ENCODE measurements at regions not wholly inside any gene's neighbourhood (a gene's known extent, or its start where the extent isn't known, plus 50 kb on each side); places are given as distances from the start of the nearest gene placed in this dataset.

- ATAC-seq (no peak), DNase-seq (no peak)
- H3K27me3 ChIP-seq, result no peaks in the 10 kb centered on the region
- no peak overlapping the region for H3K27ac ChIP-seq
- intact Hi-C loops (cut with DNase I; ENCODE audit: low total_unique reads), result no loop called here
- H3K4me1 ChIP-seq, result peaks cover 3 to 15% of the 10 kb centered on the region in 2 donors
- in situ Hi-C loops (cut with MboI; ENCODE audit: low sequenced_read_pairs in 4 of 4), result no loop called here
- no peak overlapping the region for H3K4me3 ChIP-seq
- TF ChIP-seq, protein P1, sequence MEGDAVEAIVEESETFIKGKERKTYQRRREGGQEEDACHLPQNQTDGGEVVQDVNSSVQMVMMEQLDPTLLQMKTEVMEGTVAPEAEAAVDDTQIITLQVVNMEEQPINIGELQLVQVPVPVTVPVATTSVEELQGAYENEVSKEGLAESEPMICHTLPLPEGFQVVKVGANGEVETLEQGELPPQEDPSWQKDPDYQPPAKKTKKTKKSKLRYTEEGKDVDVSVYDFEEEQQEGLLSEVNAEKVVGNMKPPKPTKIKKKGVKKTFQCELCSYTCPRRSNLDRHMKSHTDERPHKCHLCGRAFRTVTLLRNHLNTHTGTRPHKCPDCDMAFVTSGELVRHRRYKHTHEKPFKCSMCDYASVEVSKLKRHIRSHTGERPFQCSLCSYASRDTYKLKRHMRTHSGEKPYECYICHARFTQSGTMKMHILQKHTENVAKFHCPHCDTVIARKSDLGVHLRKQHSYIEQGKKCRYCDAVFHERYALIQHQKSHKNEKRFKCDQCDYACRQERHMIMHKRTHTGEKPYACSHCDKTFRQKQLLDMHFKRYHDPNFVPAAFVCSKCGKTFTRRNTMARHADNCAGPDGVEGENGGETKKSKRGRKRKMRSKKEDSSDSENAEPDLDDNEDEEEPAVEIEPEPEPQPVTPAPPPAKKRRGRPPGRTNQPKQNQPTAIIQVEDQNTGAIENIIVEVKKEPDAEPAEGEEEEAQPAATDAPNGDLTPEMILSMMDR (IDR thresholded peaks at IDR 0.05 in 4 of 5, conservative IDR thresholded peaks at IDR 0.05 in 1 of 5), result no peak
- no peak for TF ChIP-seq POLR2A (IDR thresholded peaks at IDR 0.05)
- no peaks in the 10 kb centered on the region for H3K36me3 ChIP-seq
- no peaks in the 10 kb centered on the region for H3K9me3 ChIP-seq
Measured at GRCh38 chr5:174570662-174571061, 153.7 kb upstream of the MSX2 start.

DNA sequence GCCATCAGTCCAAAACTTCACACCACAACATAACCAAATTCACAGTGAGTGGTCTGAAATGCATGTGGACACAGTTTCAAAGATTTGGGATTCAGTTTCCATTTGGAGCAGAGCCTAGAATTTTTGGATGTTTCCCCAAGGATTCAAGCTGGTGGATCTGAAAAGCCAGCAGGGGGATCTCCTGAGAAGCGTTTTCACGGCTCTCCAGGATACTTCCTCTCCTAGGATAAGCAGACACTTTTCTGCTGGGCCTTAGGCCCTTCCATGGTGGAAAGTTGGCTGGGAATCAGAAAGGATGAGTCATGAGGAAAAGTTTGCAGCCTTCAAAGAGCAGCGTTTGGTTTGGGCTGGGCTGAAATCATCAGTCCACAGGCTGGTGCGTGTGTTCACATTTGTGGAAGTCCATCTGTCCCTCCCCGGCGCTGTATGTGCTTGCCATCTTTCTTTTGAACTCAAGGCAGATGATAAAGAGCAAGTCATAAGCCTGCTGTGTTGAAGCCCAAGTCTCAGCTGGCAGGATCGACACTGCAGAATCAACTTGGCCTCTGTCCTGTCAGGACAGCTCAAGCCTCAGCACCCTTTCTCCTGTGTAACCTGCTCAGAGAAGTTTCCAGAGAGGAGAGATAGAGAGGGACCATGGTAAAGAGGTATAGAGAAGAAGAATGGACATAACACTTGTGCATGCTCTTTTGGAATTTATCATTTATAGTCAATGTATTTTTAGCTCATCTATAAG, 152.6 kb upstream of the MSX2 start:
- H3K27ac ChIP-seq, result no peak overlapping the region
- TF ChIP-seq, protein P1 (IDR thresholded peaks at IDR 0.05 in 4 of 5, conservative IDR thresholded peaks at IDR 0.05 in 1 of 5), result no peak
- TF ChIP-seq POLR2A (IDR thresholded peaks at IDR 0.05), result no peak

DNA sequence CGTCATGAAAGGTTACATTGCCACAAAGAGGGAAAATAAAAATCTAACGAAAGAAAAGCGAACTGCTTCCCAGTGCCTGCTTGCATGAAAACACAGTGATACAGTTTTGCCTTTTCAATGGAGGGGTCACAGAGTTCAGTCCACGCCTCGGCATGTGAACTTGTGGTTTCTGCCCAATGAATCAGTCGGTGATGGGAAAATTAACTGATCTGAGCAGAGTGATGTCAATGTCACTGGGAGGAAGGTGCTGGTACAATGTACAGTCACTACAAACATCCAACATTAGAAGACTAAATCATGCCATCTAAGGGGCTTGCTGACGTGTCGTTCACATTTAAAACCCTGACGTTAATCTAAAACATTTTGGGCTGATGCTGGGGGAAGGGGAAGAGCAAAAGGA, 151.8 kb upstream of the MSX2 start:
- Histone ChIP-seq H3K9me3 (no peaks in the 10 kb centered on the region), H3K27ac (no peak overlapping the region), H3K4me1 (peaks cover 3 to 15% of the 10 kb centered on the region in 2 donors), H3K27me3 (no peaks in the 10 kb centered on the region), H3K36me3 (no peaks in the 10 kb centered on the region), H3K4me3 (no peak overlapping the region)
- TF ChIP-seq, protein P1 (IDR thresholded peaks at IDR 0.05 in 4 of 5, conservative IDR thresholded peaks at IDR 0.05 in 1 of 5), result no peak
- TF ChIP-seq POLR2A (IDR thresholded peaks at IDR 0.05), result no peak
- DNase-seq (no peak), ATAC-seq (no peak)
- in situ Hi-C loops (cut with MboI; ENCODE audit: low sequenced_read_pairs in 4 of 4) (no loop called here), intact Hi-C loops (cut with DNase I; ENCODE audit: low total_unique reads) (no loop called here)

More for the DNA sequence above, 152.6 kb upstream of the MSX2 start:
- Histone ChIP-seq H3K27me3 (no peaks in the 10 kb centered on the region), H3K4me3 (no peak overlapping the region), H3K9me3 (no peaks in the 10 kb centered on the region), H3K36me3 (no peaks in the 10 kb centered on the region), H3K4me1 (peaks cover 3 to 15% of the 10 kb centered on the region in 2 donors)
- intact Hi-C loops (cut with DNase I; ENCODE audit: low total_unique reads) (no loop called here), in situ Hi-C loops (cut with MboI; ENCODE audit: low sequenced_read_pairs in 4 of 4) (no loop called here)
- peak; percentile 23 to 25 for DNase-seq
- peak; percentile 80 to 89 for ATAC-seq

DNA sequence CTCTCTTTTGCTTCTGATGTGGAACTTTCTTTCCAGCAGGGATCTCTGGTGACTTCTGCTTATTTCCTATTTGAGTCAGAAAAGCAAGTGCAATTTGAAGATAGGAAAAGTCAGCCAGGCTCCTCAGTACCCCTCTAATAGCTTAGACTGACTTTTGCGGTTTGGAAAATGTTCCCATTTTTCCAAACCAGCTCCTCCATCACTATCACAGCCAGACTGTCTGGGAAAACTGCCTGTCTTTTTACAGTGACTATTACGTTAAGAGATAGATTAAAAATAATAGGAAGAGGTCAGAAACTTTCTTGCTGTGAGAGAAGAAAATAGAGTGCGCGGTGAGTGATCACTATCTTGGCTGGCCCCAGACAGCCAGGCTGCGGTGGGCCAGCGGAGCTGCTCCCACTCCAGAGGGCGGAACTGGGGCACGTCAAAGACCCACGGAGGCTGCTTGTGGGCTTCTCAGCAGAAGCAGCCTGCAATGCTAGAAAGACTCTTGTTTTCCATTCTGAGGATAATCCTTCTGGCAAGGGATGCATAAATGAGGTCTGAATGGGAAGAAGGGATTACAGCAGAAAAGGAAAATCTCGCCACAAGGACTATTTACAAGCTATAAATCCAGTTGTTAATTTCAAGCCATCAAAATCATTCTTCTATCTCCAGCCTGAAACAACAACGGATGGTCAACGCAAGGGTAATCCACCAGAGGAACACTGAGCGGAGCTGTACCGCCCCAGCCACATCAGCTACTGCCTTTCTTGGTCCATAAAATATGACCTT, 151.0 kb upstream of the MSX2 start:
- H3K4me1 ChIP-seq, result peaks cover 3 to 15% of the 10 kb centered on the region in 2 donors
- no peaks in the 10 kb centered on the region for H3K36me3 ChIP-seq
- H3K9me3 ChIP-seq, result no peaks in the 10 kb centered on the region
- H3K27ac ChIP-seq, result no peak overlapping the region
- H3K4me3 ChIP-seq, result no peak overlapping the region
- intact Hi-C loops (cut with DNase I; ENCODE audit: low total_unique reads) (no loop called here), in situ Hi-C loops (cut with MboI; ENCODE audit: low sequenced_read_pairs in 4 of 4) (no loop called here)
- no peaks in the 10 kb centered on the region for H3K27me3 ChIP-seq
- no peak for TF ChIP-seq POLR2A (IDR thresholded peaks at IDR 0.05)
- TF ChIP-seq, protein P1 (IDR thresholded peaks at IDR 0.05 in 4 of 5, conservative IDR thresholded peaks at IDR 0.05 in 1 of 5), result no peak
- DNase-seq, result no peak
- ATAC-seq, result no peak

All from gastrocnemius medialis (tissue), 4 donors.